Mesothelial cell of epicardium (in vitro differentiated cells): ENCODE measurements at regions not wholly inside any gene's neighbourhood (a gene's known extent, or its start where the extent isn't known, plus 50 kb on each side); places are given as distances from the start of the nearest gene placed in this dataset.
A peak's percentile ranks its signal among the peaks of the same experiment; 100 is the strongest.

Experiments used
- DNase-seq, 2 experiments: peaks; one replicate each; pipeline ENCODE4 v3.0.0; 2021; ENCODE audit warnings: low spot score in 2 of 2; ENCODE audit not compliant: unreplicated experiment in 2 of 2
- H3K27ac Mint-ChIP-seq: 2 replicates; pipeline ENCODE4 v1.8.0; 2021; ENCODE audit warnings: mixed read lengths
- H3K27me3 Mint-ChIP-seq: 2 replicates; pipeline ENCODE4 v1.8.0; 2021; ENCODE audit warnings: low read depth, mixed read lengths
- H3K36me3 Mint-ChIP-seq: 2 replicates; pipeline ENCODE4 v1.8.0; 2021; ENCODE audit warnings: mixed read lengths
- H3K4me1 Mint-ChIP-seq: 2 replicates; pipeline ENCODE4 v1.8.0; 2021; ENCODE audit warnings: mixed read lengths
- H3K4me3 Mint-ChIP-seq: 2 replicates; pipeline ENCODE4 v1.8.0; 2021; ENCODE audit warnings: mild to moderate bottlenecking, moderate library complexity, mixed read lengths
- H3K9me3 Mint-ChIP-seq: 2 replicates; pipeline ENCODE4 v1.8.0; 2021; ENCODE audit warnings: mixed read lengths
- TF ChIP-seq, protein P1 (sequence below): fragments of 200-600 bp; sonication (generic); IDR thresholded peaks from one replicate; pipeline ENCODE4 v1.5.0; 2021; ENCODE audit warnings: antibody characterized with exemption; ENCODE audit not compliant: unreplicated experiment

DNA sequence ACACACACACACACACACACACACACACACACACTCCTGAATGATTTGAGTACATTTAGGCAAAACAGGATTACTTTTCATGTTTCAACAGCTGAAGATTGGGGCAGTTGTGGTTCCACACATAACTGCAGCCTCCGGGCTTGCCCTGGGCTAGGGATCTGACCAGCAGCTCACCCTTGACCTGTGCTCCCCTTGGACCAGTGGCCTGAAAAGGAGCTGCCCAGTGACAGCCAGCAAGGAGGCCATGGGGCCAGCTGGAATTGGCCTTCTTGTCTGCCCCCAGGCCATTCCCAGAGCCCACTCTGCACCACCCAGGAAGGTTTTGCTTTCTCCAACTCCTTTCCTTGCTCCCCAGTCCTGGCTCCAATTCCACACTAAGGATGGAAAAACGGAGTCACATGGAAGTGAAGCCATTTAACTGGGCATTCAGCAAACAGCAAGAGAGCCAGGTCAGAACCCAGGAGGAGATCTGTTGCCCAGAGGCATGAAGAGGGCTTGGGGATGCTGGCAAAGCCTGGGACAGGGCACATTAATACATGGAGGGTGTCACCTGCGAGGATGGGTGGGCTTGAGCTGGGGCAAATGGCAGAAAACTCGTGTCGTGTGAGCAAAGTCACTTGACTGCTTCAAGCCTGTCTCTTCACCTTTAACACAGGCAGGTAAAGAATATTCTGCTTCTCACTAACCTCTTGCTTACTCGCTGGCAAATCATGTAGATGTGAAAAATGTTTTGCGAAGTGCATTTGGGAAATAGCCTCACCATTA is 61.5 kb upstream of the GDF10 start:
- Mint-ChIP-seq H3K4me1 (no peaks in the 10 kb centered on the region), H3K27ac (no peak overlapping the region), H3K36me3 (no peaks in the 10 kb centered on the region), H3K27me3 (peaks cover 29% of the 10 kb centered on the region), H3K4me3 (no peak overlapping the region), H3K9me3 (no peaks in the 10 kb centered on the region)
- peak in 1 of 2 experiments; percentile 27 for DNase-seq
- TF ChIP-seq, protein P1, sequence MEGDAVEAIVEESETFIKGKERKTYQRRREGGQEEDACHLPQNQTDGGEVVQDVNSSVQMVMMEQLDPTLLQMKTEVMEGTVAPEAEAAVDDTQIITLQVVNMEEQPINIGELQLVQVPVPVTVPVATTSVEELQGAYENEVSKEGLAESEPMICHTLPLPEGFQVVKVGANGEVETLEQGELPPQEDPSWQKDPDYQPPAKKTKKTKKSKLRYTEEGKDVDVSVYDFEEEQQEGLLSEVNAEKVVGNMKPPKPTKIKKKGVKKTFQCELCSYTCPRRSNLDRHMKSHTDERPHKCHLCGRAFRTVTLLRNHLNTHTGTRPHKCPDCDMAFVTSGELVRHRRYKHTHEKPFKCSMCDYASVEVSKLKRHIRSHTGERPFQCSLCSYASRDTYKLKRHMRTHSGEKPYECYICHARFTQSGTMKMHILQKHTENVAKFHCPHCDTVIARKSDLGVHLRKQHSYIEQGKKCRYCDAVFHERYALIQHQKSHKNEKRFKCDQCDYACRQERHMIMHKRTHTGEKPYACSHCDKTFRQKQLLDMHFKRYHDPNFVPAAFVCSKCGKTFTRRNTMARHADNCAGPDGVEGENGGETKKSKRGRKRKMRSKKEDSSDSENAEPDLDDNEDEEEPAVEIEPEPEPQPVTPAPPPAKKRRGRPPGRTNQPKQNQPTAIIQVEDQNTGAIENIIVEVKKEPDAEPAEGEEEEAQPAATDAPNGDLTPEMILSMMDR: no peak

DNA sequence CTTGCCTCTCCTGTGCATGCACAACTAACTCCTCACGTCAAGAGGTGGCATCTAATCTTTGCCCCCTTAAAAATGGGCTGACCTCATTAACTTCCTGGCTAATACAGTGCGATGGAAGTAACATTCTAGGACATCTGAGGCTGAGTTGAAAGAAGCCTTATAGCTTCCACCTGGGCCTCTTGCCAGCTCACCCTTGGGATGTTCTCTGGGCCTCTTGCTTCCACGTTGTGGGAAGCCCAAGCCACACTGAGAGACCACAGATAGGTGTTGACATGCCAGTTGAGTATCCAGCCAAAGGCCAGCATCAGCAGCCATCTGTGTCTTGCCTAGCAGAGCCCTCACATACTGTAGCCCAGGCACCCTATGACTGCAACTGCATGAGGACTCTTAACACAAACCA is 60.8 kb upstream of the GDF10 start:
- DNase-seq: peak in 1 of 2 experiments; percentile 13
- H3K9me3 Mint-ChIP-seq: no peaks in the 10 kb centered on the region
- H3K27ac Mint-ChIP-seq: no peak overlapping the region
- no peak overlapping the region for H3K4me3 Mint-ChIP-seq
- H3K36me3 Mint-ChIP-seq: no peaks in the 10 kb centered on the region
- peaks cover 30% of the 10 kb centered on the region for H3K27me3 Mint-ChIP-seq
- H3K4me1 Mint-ChIP-seq: peaks cover 2% of the 10 kb centered on the region
- TF ChIP-seq, protein P1: no peak

DNA sequence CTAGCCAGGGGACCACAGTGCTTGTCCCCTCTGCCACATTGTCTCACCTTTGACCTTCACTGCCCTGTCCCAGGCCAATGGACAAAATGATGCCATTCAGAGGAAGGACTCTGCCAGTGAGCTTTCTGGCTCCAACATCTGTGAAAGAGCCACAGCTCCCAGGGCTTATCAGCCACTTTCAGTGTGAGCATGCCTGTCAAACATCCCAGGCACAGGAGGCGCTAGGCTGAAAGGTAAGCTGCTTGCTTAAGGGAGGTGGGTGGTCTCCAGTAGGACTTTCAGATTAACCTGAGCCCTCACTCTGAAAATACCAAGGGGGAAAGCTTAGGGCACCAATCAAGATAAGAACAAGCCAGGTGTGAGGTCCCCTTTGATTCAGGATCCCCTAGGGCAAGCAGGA is 59.8 kb upstream of the GDF10 start:
- H3K36me3 Mint-ChIP-seq: no peaks in the 10 kb centered on the region
- H3K4me3 Mint-ChIP-seq: no peak overlapping the region
- H3K27ac Mint-ChIP-seq: no peak overlapping the region
- no peaks in the 10 kb centered on the region for H3K9me3 Mint-ChIP-seq
- DNase-seq: peak in 1 of 2 experiments; percentile 27
- TF ChIP-seq, protein P1: no peak
- peaks cover 32% of the 10 kb centered on the region for H3K27me3 Mint-ChIP-seq
- peaks cover 5% of the 10 kb centered on the region for H3K4me1 Mint-ChIP-seq

DNA sequence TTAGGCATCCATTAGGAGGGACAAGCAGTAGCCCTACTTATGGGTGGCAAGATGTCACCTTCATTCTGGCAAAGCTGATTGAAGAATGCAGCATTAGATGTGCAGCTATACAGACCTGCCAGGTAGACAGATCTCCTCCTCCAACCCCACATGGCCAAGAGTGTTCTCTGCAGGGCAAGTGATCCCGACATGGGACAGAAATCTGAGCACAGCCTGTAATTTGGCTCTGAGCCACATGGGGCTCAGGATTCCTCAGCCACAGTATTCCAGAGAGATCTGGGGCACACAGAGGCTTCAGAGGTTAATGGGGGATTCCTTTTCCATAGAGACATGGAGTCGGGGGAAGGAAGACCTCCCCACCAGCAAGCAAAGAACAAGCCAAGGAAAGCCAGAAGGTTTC is 58.7 kb upstream of the GDF10 start:
- Mint-ChIP-seq H3K27ac (no peak overlapping the region), H3K36me3 (no peaks in the 10 kb centered on the region), H3K4me3 (no peak overlapping the region), H3K4me1 (peaks cover 5% of the 10 kb centered on the region), H3K27me3 (peaks cover 32% of the 10 kb centered on the region), H3K9me3 (no peaks in the 10 kb centered on the region)
- peak in 1 of 2 experiments; percentile 22 for DNase-seq
- TF ChIP-seq, protein P1: no peak

DNA sequence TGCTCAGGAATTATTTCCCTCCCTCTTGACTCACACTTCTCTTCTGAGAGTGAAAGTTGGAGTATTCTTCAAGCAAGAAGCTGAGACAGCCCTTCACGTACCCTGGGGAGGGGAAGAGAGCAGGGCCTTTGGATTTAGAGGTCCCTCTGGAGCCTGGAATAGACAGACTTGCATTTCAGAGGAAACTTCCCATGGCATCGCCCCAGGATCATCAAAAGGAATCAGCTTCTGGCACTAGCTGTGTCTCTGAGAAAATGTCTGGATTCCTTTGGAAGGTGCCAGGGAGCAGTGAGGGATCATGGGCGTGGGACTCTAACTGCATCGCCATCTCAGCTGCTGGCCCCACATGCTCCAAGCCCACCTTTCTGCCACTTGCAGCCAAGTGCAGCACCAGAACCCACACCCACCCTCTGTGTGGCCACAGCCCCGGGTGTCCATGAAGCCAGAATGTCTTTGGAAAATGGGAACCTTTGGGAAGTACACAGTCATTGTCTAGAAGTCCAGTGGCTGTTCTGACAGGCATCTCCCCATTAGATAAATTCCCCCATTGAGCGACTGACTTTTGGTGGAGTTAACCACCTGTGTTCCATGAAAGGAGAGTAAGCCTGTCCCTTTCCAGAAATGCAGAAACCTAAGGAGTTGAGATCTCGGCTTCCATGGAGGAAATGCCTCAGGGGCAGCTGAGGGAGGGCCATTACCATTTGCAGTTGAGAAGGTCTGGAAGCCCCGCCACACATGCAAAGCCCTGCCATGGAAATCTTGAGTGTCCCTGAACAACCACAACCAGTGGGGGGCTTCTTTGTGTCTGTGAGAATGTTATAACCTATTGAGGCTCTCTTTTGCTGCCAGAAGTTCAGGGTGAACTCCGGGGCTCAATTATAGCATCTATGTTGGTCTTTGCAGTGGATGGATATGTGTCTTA is 57.8 kb upstream of the GDF10 start:
- TF ChIP-seq, protein P1: no peak
- Mint-ChIP-seq H3K9me3 (no peaks in the 10 kb centered on the region), H3K36me3 (no peaks in the 10 kb centered on the region), H3K4me1 (peaks cover 5% of the 10 kb centered on the region), H3K27me3 (peaks cover 32% of the 10 kb centered on the region), H3K27ac (no peak overlapping the region), H3K4me3 (no peak overlapping the region)
- DNase-seq: peak in 1 of 2 experiments; percentile 27
